GM12872 (cell line): ENCODE measurements at regions not wholly inside any gene's neighbourhood (a gene's known extent, or its start where the extent isn't known, plus 50 kb on each side); places are given as distances from the start of the nearest gene placed in this dataset.

ENCODE experiments used
- TF ChIP-seq, protein P1 (sequence below): IDR thresholded peaks from 3 replicates; pipeline ENCODE4 v1.5.1; 2011; ENCODE audit warnings: low read depth, mild to moderate bottlenecking, low read length, moderate library complexity; ENCODE audit not compliant: insufficient read depth

DNA sequence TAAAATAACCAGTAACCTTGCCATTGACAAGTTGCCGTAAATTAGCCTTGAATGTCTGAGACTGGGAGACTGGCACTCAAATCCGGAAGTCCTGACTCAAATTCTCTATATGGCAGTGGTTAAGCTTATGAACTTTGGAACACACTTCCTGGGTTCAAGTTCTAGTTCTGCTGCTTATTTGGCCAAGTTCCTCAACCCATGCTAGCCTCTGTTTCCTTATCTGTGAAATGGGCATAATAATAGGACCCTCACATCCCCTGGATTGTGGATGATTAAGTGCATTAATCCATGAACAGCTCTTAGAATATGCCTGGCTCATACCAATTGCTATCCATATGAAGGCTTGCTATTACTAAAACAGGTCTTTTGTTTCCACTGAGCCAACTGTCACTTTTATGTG, 311.5 kb downstream of the EDEM1 start:
- TF ChIP-seq, protein P1, sequence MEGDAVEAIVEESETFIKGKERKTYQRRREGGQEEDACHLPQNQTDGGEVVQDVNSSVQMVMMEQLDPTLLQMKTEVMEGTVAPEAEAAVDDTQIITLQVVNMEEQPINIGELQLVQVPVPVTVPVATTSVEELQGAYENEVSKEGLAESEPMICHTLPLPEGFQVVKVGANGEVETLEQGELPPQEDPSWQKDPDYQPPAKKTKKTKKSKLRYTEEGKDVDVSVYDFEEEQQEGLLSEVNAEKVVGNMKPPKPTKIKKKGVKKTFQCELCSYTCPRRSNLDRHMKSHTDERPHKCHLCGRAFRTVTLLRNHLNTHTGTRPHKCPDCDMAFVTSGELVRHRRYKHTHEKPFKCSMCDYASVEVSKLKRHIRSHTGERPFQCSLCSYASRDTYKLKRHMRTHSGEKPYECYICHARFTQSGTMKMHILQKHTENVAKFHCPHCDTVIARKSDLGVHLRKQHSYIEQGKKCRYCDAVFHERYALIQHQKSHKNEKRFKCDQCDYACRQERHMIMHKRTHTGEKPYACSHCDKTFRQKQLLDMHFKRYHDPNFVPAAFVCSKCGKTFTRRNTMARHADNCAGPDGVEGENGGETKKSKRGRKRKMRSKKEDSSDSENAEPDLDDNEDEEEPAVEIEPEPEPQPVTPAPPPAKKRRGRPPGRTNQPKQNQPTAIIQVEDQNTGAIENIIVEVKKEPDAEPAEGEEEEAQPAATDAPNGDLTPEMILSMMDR: no peak

DNA sequence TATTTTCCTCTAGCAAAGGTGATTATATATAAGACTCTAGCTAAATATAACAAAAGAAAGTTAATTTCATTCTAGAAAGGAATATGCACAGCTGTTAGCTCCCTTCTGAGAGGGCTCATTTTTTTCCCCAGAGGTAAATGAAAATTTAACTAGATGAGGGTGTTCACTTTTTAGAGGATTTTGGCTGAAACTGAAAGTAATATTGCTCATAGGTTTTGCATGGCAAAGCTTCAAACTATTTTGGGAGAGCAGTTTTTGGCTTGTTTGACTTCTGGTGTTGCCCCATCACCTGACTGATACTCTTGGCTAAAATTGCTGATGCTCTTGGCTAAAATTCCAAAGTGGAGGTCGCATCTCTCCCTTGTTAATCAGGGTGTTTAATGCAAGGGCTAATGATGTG, 311.9 kb downstream of the EDEM1 start:
- TF ChIP-seq, protein P1: no peak

DNA sequence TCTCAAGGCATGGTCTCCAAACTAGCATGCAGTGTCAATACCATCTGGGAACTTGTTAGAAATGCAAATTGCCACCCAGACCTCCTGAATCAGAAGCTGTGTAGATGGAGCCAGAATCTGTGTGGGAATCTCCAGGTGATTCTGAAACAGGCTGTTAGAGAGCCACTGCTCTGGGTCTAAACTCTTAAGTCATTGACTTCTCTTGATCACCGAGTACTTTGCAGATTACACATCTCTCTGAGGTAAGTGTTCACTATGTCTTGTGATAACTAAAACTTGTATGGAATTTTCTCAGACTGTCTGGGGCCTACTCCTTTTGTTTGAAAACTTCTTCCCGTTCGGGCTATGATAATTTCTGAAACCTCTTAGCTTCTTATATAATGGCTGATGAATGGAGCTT, 315.6 kb downstream of the EDEM1 start:
- TF ChIP-seq, protein P1: no peak

DNA sequence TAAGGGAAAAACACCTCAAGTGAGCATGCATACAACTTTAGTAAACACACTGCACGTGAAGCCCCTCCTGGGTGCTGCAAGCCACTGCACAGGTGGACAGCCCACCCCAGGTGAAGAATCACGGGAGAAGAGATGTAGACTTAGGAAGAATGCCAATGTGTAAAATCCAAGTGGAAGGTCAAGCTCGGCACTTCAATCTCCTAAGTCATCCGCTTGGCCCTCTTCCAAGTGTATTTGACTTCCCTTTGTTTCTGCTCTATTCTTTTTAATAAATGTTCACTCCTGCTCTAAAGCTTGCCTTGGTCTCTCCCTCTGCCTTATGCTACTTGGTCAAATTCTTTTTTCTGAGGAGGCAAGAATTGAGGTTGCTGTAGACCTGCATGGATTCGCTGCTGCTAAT, 316.6 kb downstream of the EDEM1 start:
- TF ChIP-seq, protein P1: no peak

DNA sequence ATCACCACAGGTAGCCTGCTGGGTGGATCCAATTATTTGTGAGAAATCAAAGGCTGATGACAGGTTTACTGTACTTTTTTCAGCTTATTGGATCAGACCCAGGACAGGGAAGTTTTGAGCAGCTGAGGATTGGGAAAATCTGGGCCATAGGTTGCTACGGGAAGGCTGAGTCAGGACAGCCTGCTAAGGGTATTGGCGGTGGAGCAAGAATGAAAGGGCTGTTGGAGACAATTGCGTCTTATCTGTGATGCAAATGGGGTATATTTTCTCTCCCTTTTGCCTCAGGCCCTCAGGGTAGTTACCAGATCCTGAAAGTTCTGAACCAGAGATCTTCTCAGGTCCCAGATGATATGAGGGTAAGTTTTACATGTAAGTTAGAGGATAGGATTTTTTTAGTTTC, 317.7 kb downstream of the EDEM1 start:
- TF ChIP-seq, protein P1: no peak

DNA sequence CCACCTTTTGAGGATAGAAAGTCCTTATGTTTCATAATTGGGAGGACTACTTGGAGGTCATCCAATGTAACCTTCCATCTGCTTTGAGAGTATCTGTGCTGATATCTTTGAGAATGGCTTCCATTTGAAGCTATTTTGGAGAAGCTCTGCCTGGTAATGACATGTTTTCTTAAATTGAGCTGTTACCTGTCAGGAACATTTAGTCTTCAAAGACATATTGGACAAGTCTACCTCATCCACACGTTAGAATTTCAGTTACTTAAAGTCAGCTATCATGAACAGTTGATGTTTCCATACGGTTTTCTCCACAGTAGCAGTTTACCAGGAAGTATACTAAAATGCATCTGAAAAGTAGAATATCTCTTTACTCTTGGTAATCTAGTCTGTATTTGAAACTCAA, 318.5 kb downstream of the EDEM1 start:
- TF ChIP-seq, protein P1: no peak

DNA sequence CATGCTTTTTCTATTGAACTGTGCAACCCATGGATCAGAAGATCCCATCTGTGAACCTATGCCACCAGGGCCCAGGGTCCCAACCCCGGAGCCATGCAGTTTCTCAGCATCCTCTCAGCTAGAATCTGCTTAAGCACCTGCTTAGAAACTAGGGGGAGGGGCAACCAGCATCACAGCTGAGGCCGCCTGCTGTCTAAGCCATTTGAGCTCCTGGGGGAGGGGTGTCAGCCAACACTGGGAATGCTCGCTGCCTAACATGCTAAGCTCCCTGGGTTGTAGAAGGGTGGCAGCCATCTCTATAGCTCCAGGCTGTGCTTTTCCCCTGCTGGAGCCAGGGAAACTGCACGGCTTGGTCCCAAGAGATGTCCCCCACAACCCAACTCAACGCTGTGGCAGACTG, 322.8 kb downstream of the EDEM1 start:
- TF ChIP-seq, protein P1: no peak

DNA sequence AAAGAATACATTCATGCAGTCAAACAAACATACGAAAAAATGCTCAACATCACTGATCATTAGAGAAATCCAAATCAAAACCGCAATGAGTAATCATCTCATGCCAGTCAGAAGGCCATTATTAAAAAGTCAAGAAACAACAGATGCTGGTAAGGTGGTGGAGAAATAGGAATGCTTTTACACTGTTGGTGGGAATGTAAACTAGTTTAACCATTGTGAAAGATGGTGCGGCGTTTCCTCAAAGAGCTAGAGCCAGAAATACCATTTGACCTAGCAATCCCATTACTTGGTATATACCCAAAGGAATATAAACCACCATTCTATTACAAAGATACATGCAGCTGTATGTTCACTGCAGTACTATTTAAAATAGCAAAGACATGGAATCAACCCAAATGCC, 330.4 kb downstream of the EDEM1 start:
- TF ChIP-seq, protein P1: no peak
